Middle frontal gyrus (tissue), 1 donor: ENCODE measurements at regions not wholly inside any gene's neighbourhood (a gene's known extent, or its start where the extent isn't known, plus 50 kb on each side); places are given as distances from the start of the nearest gene placed in this dataset.
"Not testable (repeated sequence)": the region's sequence is repeated elsewhere in the genome, so short reads cannot be mapped to it uniquely, and the experiment has no call there.

Source experiments
- DNase-seq: peaks from one replicate; pipeline ENCODE4 v3.0.0-alpha.2; 2015; ENCODE audit warnings: low spot score; ENCODE audit errors: extremely low spot score

DNA sequence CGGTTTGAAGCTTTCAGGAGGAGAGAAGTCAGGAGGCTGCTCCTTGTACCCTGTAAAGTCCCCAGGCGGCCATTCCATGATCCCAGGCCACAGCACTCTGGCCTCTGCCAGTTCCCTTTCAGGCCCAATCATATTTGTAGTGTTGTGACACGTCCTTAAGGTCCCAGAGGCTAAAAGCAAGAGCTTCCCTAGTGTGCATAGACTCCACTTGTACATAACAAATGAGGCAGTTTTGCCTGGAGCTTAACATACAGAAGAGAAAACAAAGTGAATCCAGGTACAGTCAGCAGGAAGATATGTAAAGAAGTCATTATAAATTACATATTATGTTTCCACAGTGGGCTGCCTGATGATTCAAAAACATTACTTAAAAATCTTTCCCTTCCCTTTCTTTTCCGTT lies 81.1 kb upstream of the RPH3A start:
- no peak for DNase-seq

DNA sequence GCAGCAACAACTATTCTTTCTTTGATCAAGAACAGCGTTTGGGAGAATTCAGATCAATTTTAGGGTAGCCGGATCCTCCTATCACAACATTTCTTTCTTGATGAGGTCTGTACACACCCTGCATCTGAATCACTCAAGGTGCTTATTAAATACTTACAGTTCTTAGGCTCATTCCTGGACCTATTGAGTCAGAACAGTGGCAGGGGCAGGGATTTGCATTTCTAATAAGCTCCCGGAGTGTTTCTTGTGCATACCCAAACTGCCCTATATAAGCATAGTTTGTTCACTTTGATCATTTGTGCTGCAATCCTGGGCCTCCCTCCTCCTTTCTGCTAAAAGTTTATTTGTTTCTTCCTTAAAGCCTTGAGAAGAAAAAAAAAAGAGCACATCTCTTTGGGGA lies 80.5 kb upstream of the RPH3A start:
- no peak for DNase-seq

DNA sequence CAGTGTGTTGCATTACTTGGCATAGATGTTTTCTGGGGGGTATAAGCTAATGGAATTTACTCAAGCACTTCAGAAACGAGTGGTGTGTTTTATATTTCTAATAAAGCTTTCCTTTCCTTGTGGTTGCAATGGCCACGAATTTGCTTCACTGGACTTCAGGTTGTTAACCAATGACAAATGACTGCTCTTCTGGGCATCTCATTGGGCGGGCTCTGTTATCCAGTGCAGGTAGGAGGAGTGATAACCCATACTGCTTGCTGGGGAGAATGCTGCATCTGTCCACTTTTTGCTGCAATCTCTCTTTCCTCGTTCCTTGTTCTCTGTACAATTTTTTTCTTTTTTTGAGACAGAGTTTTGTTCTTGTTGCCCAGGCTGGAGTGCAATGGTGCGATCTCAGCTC lies 80.0 kb upstream of the RPH3A start:
- DNase-seq: no peak

DNA sequence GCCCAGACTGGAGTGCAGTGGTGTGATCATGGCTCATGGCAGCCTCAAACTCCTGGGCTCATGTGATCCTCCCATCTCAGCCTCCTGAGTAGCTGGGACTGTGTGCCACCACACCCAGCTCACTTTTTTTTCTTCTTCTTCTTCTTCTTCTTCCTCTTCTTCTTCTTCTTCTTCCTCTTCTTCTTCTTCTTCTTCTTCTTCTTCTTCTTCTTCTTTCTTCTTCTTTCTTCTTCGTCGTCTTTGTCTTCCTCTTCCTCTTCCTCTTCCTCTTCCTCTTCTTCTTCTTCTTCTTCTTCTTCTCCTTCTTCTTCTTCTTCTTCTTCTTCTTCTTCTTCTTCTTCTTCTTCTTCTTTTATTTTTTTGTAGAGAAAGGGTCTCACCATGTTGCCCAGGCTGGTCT lies 78.8 kb upstream of the RPH3A start:
- not testable (repeated sequence) for DNase-seq

DNA sequence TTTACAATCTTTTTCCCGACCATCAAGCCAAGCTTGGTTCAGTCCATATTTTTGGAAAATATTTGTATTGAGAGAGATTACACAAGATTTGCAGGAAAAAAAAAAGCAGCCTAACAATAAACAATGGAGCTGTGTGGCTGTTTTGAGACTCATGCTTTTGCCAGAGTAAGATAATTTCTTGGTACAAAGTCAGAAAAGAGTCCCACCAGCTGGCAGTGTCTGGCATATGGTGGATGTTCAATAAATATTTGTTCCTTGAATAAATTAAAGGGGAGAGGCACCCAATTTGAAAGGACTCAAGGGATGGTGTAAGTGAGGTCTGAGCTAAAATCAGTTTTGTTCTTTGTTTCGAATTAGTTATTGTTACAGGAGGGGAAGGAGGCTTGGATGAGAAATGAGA lies 78.1 kb upstream of the RPH3A start:
- no peak for DNase-seq

DNA sequence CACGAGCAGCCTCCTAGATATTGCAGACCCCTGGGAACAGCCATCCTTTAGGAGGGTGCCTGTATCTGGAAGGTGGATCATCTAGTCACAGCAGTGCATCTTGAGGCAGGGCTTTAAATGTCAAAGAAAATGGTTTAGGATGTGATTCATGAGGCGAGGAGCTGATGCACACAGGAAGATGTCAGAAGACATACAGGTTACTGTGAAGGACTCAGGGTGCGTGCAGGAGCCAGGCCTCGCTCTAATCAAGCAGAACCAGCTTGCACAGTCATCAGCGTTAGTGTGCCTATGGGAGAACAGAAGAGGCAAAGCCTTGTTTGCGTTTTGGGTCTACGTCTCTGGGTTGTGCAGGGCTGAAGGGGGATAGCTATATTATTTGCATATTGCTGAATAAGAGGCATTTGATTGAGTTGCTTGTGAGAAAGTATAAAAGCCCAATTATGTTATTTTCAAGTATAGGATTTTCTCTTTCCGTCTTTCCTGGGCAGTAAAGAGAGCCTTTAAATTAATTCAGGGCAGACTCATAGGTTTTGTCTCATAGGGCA lies 77.3 kb upstream of the RPH3A start:
- DNase-seq: no peak

DNA sequence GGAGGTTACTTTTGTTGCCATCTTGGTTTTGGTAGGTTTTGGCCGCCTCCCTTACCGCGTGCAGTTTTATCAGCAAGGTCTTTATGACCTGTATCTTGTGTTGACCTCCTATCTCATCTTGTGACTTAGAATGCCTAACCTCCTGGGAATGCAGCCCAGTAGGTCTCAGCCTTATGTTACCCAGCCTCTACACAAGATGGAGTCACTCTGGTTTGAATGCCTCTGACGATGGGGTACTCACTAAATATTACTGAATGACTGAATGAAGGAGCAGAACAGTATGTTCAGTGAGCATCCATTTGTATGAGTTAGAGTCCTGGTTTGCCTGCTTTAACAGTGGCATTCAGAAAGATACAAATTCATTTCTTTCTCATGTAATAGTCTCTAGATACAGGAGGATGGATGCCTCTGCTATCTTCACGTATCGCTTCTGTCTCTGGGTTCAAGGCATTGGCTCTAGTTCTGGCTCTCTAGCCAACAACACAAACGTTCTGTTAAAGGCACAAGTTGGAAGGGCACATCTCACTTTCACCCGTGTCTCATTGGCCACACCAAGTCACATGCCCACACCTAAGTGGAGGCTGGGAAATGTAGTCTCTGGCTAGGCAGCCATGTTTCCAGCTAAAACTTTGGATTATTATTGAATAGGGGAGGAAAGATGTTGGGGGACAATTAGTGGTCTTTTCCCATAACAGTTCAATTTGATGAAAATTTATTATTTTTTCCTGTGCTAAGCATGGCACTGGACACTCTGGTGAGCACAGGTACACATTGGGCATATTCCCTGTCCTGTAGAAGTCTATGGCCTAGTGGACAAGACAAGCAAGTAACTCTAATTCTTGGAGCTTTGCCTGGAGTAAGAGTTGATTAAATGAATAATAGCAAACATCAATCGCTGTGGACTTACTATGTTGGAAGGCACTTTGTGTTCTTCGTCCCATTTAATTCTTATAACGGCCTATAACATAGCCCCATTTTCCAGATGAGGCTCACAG lies 75.2 kb upstream of the RPH3A start:
- peak; percentile 5 for DNase-seq

DNA sequence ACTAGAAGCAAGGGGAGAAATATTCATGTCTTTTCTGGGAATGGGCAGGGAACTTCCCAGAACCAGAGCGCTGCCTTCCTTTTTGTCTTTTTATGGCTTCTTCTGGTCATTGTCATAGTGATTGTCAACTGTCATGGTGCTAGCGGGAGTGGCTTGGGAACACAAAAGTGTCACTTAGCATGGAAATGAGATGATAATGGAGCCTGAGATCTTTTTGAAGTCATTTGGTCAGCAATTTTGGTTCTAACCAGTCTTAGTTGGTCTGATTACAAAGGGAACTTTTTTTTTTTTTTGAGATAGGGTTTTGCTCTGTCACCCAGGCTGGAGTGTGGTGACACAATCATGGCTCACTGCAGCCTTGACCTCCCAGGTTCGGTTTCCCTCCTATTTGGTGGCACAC lies 62.7 kb upstream of the RPH3A start:
- no peak for DNase-seq

DNA sequence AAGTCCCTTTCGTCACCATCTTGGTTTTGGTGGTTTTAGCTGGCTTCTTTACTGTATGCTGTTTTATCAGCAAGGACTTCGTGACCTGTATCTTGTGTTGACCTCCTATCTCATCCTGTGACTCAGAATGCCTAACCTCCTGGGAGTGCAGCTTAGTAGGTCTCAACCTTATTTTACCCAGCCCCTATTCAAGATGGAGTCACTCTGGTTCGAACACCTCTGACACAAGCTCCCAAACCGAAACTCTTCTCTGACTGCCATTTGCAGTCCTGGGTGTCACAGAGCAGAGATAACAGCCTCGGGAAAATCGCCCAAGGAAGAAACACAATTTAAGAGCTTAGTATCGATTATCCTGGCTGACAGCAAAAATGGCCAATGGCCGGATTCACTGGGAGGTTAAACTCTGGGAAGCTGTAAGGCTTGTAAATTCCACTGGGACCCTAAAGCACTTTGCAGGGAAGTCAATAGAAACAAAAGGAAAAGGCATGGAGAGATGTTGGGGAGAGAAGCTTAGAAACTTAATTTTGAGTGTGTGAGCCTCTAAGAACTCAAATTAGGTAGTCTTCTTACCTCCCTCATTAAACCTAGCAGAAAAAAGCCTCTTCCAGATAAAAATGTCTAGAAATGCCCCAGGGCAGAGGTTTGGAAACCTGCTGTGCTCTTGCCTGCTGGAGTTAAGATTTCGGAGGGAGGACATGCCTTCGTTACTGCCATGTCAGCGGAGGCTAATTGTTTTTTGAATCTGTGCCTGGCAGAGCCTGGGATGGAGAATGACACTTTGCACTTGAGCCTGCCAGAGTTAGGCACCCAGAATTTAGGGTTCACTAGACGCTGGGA lies 56.5 kb upstream of the RPH3A start:
- no peak for DNase-seq

DNA sequence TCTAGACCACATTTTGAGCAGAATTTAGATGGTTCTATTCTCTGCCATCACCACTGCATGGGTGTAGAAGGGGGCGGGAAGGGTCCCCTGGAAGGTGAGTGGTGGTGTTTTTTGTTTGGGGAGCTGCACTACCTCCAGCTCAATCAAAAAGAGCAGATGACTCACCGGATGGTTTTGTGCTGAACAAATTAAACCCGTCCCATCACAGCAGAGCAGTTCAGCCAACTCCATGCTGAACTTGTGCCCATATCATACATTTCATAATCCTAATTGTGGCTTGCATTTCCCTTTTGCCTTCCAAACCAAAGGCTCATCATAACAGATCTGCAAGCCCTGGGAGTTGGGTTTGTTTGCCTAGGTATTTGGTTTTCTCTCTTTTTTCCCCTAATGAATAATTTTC lies 53.0 kb upstream of the RPH3A start:
- no peak for DNase-seq

DNA sequence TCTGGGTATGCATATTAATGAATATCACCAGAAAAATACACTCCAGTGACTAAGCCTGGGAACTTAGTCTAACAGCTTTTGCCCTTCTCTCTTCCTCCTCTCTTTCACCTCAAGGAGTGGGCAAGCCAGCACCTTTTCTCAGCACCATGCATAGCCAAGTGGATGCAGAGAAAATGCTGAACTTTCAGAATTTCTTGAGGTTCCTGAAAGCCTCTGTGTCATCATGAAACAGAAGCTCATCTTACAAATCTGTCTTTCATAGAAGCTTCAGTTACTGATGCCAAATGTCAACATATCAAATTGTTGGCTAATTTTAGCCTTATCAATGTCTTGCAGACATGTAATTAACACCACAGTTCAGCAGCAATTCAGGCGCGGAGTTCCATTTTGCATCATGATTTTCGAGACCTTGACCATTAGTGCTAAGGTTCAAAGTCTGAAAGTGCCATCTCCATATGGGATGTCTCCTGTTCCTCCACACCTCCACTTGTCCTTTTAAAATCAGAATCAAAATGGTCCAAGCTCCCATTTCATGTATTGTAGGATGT lies 51.1 kb upstream of the RPH3A start:
- DNase-seq: no peak

DNA sequence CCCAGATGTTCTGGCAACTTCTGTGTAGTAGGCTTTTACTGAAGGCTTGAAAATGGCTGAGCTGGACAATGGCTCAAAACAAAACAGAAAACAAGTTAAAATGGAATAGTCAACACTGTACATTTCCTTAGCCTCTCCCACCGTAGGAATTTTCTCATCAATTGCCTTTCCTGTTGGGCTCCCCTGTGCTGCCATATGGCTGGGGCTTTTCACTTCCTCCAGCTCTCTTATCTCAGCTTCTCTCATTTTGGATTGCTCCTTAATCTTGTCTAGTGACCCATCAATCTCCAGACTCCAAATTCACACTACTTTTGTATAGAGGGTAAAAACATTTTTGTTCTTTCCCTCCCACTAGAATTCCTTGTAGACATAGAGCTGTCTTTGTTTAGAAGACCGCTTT lies 50.4 kb upstream of the RPH3A start:
- no peak for DNase-seq
